Glutamatergic neuron (in vitro differentiated cells): ENCODE measurements at regions not wholly inside any gene's neighbourhood (a gene's known extent, or its start where the extent isn't known, plus 50 kb on each side); places are given as distances from the start of the nearest gene placed in this dataset.

Source experiments
- DNase-seq: peaks from one replicate; pipeline ENCODE4 v3.0.0; 2022
- H3K27ac Mint-ChIP-seq: one replicate; pipeline ENCODE4 v1.8.0; 2020; ENCODE audit warnings: mild to moderate bottlenecking, mixed read lengths, inconsistent platforms; ENCODE audit not compliant: unreplicated experiment
- H3K27me3 Mint-ChIP-seq: one replicate; pipeline ENCODE4 v1.8.0; 2020; ENCODE audit warnings: mild to moderate bottlenecking, moderate library complexity, mixed read lengths, inconsistent platforms; ENCODE audit not compliant: unreplicated experiment
- H3K36me3 Mint-ChIP-seq: one replicate; pipeline ENCODE4 v1.8.0; 2020; ENCODE audit warnings: mild to moderate bottlenecking, mixed read lengths, inconsistent platforms; ENCODE audit not compliant: unreplicated experiment
- H3K4me1 Mint-ChIP-seq: one replicate; pipeline ENCODE4 v1.8.0; 2020; ENCODE audit warnings: mild to moderate bottlenecking, low read depth, mixed read lengths, inconsistent platforms; ENCODE audit not compliant: unreplicated experiment
- H3K4me3 Mint-ChIP-seq: one replicate; pipeline ENCODE4 v1.8.0; 2020; ENCODE audit warnings: mild to moderate bottlenecking, mixed read lengths, inconsistent platforms; ENCODE audit not compliant: unreplicated experiment
- H3K9me3 Mint-ChIP-seq: one replicate; pipeline ENCODE4 v1.8.0; 2020; ENCODE audit warnings: mild to moderate bottlenecking, moderate library complexity, mixed read lengths, inconsistent platforms; ENCODE audit not compliant: unreplicated experiment
- TF ChIP-seq, protein P1 (sequence below): fragments of 200-600 bp; sonication (generic); IDR thresholded peaks from one replicate; pipeline ENCODE4 v1.5.0; 2021; ENCODE audit not compliant: partially characterized antibody, unreplicated experiment

DNA sequence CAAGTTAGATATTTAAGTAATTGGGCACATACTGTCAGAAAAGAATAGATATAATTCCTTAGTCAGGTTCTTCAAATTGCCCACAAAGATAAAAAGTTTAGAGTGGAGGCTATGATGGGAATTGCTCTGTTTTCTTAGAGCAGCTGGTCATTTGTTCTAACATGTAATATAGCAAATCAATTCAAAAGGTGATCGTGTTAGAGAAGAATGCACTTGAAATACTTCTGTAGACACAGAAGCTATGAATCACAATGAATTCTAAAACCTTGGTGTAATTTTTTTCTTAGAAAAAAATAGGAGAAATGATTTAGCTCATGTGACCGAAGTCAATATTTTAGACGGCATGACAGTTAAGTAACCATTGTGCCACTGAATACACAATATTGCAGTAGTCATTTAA is 918.1 kb upstream of the LRATD1 start:
- Mint-ChIP-seq H3K27ac (no peak overlapping the region), H3K36me3 (no peaks in the 10 kb centered on the region), H3K9me3 (no peaks in the 10 kb centered on the region), H3K4me3 (no peak overlapping the region), H3K4me1 (no peaks in the 10 kb centered on the region), H3K27me3 (no peaks in the 10 kb centered on the region)
- no peak for DNase-seq
- TF ChIP-seq, protein P1, sequence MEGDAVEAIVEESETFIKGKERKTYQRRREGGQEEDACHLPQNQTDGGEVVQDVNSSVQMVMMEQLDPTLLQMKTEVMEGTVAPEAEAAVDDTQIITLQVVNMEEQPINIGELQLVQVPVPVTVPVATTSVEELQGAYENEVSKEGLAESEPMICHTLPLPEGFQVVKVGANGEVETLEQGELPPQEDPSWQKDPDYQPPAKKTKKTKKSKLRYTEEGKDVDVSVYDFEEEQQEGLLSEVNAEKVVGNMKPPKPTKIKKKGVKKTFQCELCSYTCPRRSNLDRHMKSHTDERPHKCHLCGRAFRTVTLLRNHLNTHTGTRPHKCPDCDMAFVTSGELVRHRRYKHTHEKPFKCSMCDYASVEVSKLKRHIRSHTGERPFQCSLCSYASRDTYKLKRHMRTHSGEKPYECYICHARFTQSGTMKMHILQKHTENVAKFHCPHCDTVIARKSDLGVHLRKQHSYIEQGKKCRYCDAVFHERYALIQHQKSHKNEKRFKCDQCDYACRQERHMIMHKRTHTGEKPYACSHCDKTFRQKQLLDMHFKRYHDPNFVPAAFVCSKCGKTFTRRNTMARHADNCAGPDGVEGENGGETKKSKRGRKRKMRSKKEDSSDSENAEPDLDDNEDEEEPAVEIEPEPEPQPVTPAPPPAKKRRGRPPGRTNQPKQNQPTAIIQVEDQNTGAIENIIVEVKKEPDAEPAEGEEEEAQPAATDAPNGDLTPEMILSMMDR, result no peak

DNA sequence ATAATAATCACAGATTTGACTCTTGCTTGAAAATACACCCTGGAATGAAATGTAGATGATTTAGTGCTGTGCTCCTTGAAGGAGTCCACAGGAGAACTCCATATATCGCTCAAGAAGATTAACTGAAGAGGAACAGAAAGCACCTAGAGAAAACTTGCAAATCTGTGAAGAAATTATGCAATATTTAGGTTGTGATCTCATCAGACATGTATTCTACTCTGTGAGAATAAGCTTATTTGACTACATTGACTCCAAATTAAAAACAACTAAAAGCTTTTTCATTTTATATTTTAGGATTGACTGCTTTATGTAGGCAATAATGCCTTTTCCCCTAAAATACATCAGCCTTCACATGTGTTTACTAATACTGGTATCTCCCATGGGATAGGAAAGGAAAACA is 906.6 kb upstream of the LRATD1 start:
- TF ChIP-seq, protein P1, result no peak
- H3K4me3 Mint-ChIP-seq, result no peak overlapping the region
- peaks cover 9% of the 10 kb centered on the region for H3K4me1 Mint-ChIP-seq
- peaks cover 4% of the 10 kb centered on the region for H3K27me3 Mint-ChIP-seq
- DNase-seq, result no peak
- no peak overlapping the region for H3K27ac Mint-ChIP-seq
- H3K9me3 Mint-ChIP-seq, result peaks cover 3% of the 10 kb centered on the region
- H3K36me3 Mint-ChIP-seq, result peaks cover 5% of the 10 kb centered on the region

DNA sequence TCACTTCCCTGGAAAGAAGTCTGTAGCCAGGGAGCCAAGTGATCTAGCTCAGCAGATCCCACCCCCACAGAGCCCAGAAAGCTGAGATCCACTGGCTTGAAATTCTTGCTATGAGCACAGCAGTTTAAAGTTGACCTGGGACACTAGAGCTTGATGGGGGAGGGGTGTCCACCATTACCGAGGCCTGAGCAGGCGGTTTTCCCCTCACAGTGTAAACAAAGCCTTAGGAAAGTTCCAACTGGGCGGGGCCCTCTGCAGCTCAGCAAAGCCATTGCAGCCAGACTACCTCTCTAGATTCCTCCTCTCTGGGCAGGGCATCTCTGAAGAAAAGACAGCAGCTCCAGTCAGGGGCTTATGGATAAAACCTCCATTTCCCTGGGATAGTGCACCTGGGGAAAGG is 887.2 kb upstream of the LRATD1 start:
- Mint-ChIP-seq H3K4me1 (peaks cover 1% of the 10 kb centered on the region), H3K27ac (no peak overlapping the region), H3K27me3 (no peaks in the 10 kb centered on the region), H3K36me3 (peaks cover 23% of the 10 kb centered on the region), H3K4me3 (no peak overlapping the region), H3K9me3 (peaks cover 8% of the 10 kb centered on the region)
- DNase-seq, result no peak
- TF ChIP-seq, protein P1, result no peak

DNA sequence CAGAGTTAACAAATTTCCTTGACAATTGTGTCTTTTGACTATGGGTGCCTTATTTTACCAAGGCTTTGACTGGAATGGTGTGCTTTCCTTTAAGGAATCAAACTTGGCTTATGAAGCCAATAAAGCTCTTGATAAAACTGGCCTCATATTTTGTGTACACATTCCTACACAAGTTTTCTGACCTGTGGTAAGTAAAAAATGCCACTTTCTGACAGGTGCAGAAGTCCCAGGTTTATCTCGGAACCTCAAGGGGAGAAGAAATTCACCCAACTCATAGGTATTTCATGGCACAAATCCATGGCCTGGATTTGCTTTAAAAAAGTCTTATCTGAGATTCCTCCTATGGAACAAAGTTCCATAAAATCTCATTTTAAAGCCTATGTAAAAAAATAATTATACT is 880.6 kb upstream of the LRATD1 start:
- peaks cover 15% of the 10 kb centered on the region for H3K36me3 Mint-ChIP-seq
- TF ChIP-seq, protein P1, result no peak
- no peaks in the 10 kb centered on the region for H3K27me3 Mint-ChIP-seq
- no peak for DNase-seq
- peaks cover 6% of the 10 kb centered on the region for H3K9me3 Mint-ChIP-seq
- no peak overlapping the region for H3K4me3 Mint-ChIP-seq
- no peaks in the 10 kb centered on the region for H3K4me1 Mint-ChIP-seq
- H3K27ac Mint-ChIP-seq, result no peak overlapping the region

DNA sequence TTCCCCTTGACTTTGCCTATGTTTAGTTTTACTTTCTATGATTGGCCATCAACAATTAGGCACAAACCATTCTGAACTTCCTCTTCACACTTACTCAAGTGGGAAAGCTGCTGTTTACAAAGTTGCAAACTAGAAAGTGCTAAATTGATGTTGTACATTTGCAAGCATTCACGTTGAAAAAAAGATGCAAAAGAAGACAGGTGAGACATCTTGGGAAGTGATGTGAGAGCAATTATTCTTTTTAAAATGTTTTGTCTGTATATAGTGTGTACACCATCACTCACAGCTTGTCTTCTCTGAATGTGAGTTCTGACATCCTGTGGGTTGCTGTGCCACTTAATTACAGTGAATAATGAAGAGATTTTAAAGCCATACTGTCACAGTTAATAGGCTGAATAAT is 874.1 kb upstream of the LRATD1 start:
- TF ChIP-seq, protein P1, result no peak
- DNase-seq, result no peak

More for the DNA sequence above, 874.1 kb upstream of the LRATD1 start:
- no peak overlapping the region for H3K27ac Mint-ChIP-seq
- no peaks in the 10 kb centered on the region for H3K27me3 Mint-ChIP-seq
- no peak overlapping the region for H3K4me3 Mint-ChIP-seq
- H3K4me1 Mint-ChIP-seq, result no peaks in the 10 kb centered on the region
- no peaks in the 10 kb centered on the region for H3K9me3 Mint-ChIP-seq
- H3K36me3 Mint-ChIP-seq, result no peaks in the 10 kb centered on the region
